GM12878 (cell line): ENCODE measurements at regions not wholly inside any gene's neighbourhood (a gene's known extent, or its start where the extent isn't known, plus 50 kb on each side); places are given as distances from the start of the nearest gene placed in this dataset.

Experiments
- ATF7 ChIP-seq: fragments of 450-650 bp; IDR thresholded peaks from 2 replicates; pipeline ENCODE4 v1.6.1; 2016; ENCODE audit warnings: low read depth, mild to moderate bottlenecking
- BCLAF1 ChIP-seq: fragments of 450-650 bp; IDR thresholded peaks from 2 replicates; pipeline ENCODE4 v1.6.1; 2017; ENCODE audit warnings: antibody characterized with exemption, mild to moderate bottlenecking, moderate library complexity
- ESRRA ChIP-seq: IDR thresholded peaks from 2 replicates; pipeline ENCODE4 v1.6.1; 2012; ENCODE audit warnings: mild to moderate bottlenecking, low read length, improper control_type of control experiment
- KDM1A ChIP-seq: fragments of 200-600 bp; sonication (generic); IDR thresholded peaks from 2 replicates; pipeline ENCODE4 v1.6.1; 2016; ENCODE audit warnings: borderline replicate concordance
- NFYA ChIP-seq: IDR thresholded peaks from 2 replicates; pipeline ENCODE4 v1.6.1; 2011; ENCODE audit warnings: low read depth, mild to moderate bottlenecking, low read length, improper control_type of control experiment, borderline replicate concordance
- POLR2A ChIP-seq: IDR thresholded peaks from 2 replicates; pipeline ENCODE4 v1.6.1; 2011; ENCODE audit warnings: low read depth, mild to moderate bottlenecking, low read length
- POLR2AphosphoS5 ChIP-seq: IDR thresholded peaks from 2 replicates; pipeline ENCODE4 v1.6.1; 2011; ENCODE audit warnings: mild to moderate bottlenecking, low read length, inconsistent platforms
- RCOR1 ChIP-seq: conservative IDR thresholded peaks from 2 replicates; pipeline ENCODE4 v1.6.1; 2012; ENCODE audit warnings: low read depth, low read length, improper control_type of control experiment
- RFX5 ChIP-seq: IDR thresholded peaks from 2 replicates; pipeline ENCODE4 v1.6.1; 2011; ENCODE audit warnings: low read depth, low read length, improper control_type of control experiment
- TCF12 ChIP-seq: IDR thresholded peaks from 2 replicates; pipeline ENCODE4 v1.6.1; 2011; ENCODE audit warnings: low read depth, mild to moderate bottlenecking, low read length
- YY1 ChIP-seq: IDR thresholded peaks from 2 replicates; pipeline ENCODE4 v1.6.1; 2011; ENCODE audit warnings: low read depth, mild to moderate bottlenecking, low read length
- ZBTB40 ChIP-seq: fragments of 450-650 bp; IDR thresholded peaks from 2 replicates; pipeline ENCODE4 v1.6.1; 2016; ENCODE audit warnings: mild to moderate bottlenecking, moderate library complexity, borderline replicate concordance
- TF ChIP-seq, protein P1 (sequence below): fragments of 450-650 bp; IDR thresholded peaks from 2 replicates; pipeline ENCODE4 v1.6.1; 2016; ENCODE audit warnings: mild to moderate bottlenecking

- no peak for TF ChIP-seq BCLAF1
- no peak for TF ChIP-seq RFX5
- no peak for TF ChIP-seq KDM1A
- TF ChIP-seq ESRRA: no peak
- no peak for TF ChIP-seq POLR2AphosphoS5
- no peak for TF ChIP-seq NFYA
- TF ChIP-seq YY1: no peak
- no peak for TF ChIP-seq RCOR1
- TF ChIP-seq TCF12: no peak
- TF ChIP-seq ZBTB40: no peak
- TF ChIP-seq, protein P1, sequence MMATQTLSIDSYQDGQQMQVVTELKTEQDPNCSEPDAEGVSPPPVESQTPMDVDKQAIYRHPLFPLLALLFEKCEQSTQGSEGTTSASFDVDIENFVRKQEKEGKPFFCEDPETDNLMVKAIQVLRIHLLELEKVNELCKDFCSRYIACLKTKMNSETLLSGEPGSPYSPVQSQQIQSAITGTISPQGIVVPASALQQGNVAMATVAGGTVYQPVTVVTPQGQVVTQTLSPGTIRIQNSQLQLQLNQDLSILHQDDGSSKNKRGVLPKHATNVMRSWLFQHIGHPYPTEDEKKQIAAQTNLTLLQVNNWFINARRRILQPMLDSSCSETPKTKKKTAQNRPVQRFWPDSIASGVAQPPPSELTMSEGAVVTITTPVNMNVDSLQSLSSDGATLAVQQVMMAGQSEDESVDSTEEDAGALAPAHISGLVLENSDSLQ: peak; percentile 91
- peak; percentile 54 for TF ChIP-seq POLR2A
- no peak for TF ChIP-seq ATF7
- TF ChIP-seq, all 136 proteins: peak for 4
Observed at GRCh38 chr14:65167072-65167645, 64.8 kb upstream of the MAX start (continued).
